Keratinocyte (primary cell): ENCODE measurements at regions not wholly inside any gene's neighbourhood (a gene's known extent, or its start where the extent isn't known, plus 50 kb on each side); places are given as distances from the start of the nearest gene placed in this dataset.

Experiments
- EZH2 ChIP-seq: IDR thresholded peaks from one replicate; pipeline ENCODE4 v1.6.1; 2012; ENCODE audit warnings: inconsistent platforms, mild to moderate bottlenecking, low read length, moderate library complexity
- TF ChIP-seq, protein P1 (sequence below), 3 experiments: IDR thresholded peaks in 1 of 3; conservative IDR thresholded peaks in 1 of 3; optimal IDR thresholded peaks in 1 of 3; 2 replicates in 2 of 3; 3 replicates in 1 of 3; pipeline versions ENCODE3 to v1.5.1; 2011; ENCODE audit warnings: low read length in 3 of 3, mild to moderate bottlenecking in 3 of 3, moderate library complexity in 2 of 3, control low read depth in 1 of 3, inconsistent platforms in 1 of 3; ENCODE audit not compliant: insufficient read depth in 2 of 3; ENCODE audit errors: extremely low read depth in 1 of 3

- TF ChIP-seq, protein P1, sequence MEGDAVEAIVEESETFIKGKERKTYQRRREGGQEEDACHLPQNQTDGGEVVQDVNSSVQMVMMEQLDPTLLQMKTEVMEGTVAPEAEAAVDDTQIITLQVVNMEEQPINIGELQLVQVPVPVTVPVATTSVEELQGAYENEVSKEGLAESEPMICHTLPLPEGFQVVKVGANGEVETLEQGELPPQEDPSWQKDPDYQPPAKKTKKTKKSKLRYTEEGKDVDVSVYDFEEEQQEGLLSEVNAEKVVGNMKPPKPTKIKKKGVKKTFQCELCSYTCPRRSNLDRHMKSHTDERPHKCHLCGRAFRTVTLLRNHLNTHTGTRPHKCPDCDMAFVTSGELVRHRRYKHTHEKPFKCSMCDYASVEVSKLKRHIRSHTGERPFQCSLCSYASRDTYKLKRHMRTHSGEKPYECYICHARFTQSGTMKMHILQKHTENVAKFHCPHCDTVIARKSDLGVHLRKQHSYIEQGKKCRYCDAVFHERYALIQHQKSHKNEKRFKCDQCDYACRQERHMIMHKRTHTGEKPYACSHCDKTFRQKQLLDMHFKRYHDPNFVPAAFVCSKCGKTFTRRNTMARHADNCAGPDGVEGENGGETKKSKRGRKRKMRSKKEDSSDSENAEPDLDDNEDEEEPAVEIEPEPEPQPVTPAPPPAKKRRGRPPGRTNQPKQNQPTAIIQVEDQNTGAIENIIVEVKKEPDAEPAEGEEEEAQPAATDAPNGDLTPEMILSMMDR (optimal IDR thresholded peaks at IDR 0.05 in 1 of 3, IDR thresholded peaks at IDR 0.05 in 1 of 3, conservative IDR thresholded peaks at IDR 0.05 in 1 of 3; ENCODE audit: extremely low read depth in 1 of 3, insufficient read depth in 2 of 3, low read length in 3 of 3): no peak
- TF ChIP-seq EZH2: no peak
These were observed 182.1 kb downstream of the EVX1 start for GRCh38 chr7:27424749-27425148.
